Pancreas (tissue), 10 donors: ENCODE measurements at regions not wholly inside any gene's neighbourhood (a gene's known extent, or its start where the extent isn't known, plus 50 kb on each side); places are given as distances from the start of the nearest gene placed in this dataset.

ENCODE experiments used
- ATAC-seq, 4 donors: fragments of 200-7000 bp; cut with Tn5 transposase; one replicate each; pipeline versions ENCODE4 v1.8.0 to v1.9.1; 2020; ENCODE audit warnings: mild to moderate bottlenecking in 4 of 4, moderate library complexity in 4 of 4
- DNase-seq, 6 donors: peaks; one replicate each; pipeline ENCODE4 v3.0.0-alpha.2; 2020
- FAIRE-seq: peaks from 2 replicates; lab custom pipeline; 2012; peaks lifted over from hg19 to GRCh38; lab: Jason Lieb, UNC
- H3K27ac ChIP-seq, 4 donors: fragments of 200-600 bp; sonication (generic); 1 replicate in 3 of 4; 2 replicates in 1 of 4; pipeline versions ENCODE4 v1.5.0 to v1.8.0; 2020
- H3K27me3 ChIP-seq, 4 donors: fragments of 200-600 bp; one replicate each; pipeline ENCODE4 v1.8.0; 2021
- H3K36me3 ChIP-seq, 3 donors: fragments of 200-600 bp; sonication (generic) in 1 of 3; one replicate each; pipeline versions ENCODE4 v1.5.0 to v1.8.0; 2020 to 2021
- H3K4me1 ChIP-seq, 3 donors: fragments of 200-600 bp; one replicate each; pipeline ENCODE4 v1.8.0; 2021
- H3K4me3 ChIP-seq, 4 donors: fragments of 200-600 bp; sonication (generic) in 2 of 4; one replicate each; pipeline versions ENCODE4 v1.5.0 to v1.8.0; 2020 to 2021
- H3K9me3 ChIP-seq, 4 donors: fragments of 200-600 bp; one replicate each; pipeline ENCODE4 v1.8.0; 2021
- CTCF ChIP-seq, 4 donors: fragments of 200-600 bp; sonication (generic) in 3 of 4; IDR thresholded peaks; one replicate each; pipeline versions ENCODE4 v1.5.0 to v1.8.0; 2021; ENCODE audit warnings: antibody characterized with exemption in 4 of 4
- WGBS, 2 donors: extraction: QIAGEN DNeasy Blood & Tissue Kit; methylation state at CpG; one replicate each; pipeline ENCODE4 v1.1.7; 2013; 5-methylcytosine and 5-hydroxymethylcytosine counted together
- intact Hi-C, 3 donors: fragments of 100-400 bp; cut with DNase I; formaldehyde crosslinking; loops; one replicate each; pipeline versions ENCODE4 v1.11.1 to v1.14.2; 2022
- donor health status: healthy with polysubstance abuse.
- donor health status: DM: no; HTN: no; CAD: no; lungs with moderate emphysema.
- donor health status: DM: no; HTN: no; CAD: no.
- donor health status: control.
- donor health status: control.
- donor health status: Bipolar disorder and iron deficiency.
- donor health status: DM: yes; HTN: yes; CAD: no.
- donor health status: DM: no; HTN: no; CAD: no.
- donor health status: DM: no; HTN: no; CAD: no.
- donor health status: DM: yes; HTN: yes; CAD: no.

- Histone ChIP-seq H3K27me3 (no peaks in the 10 kb centered on the region), H3K4me3 (no peak overlapping the region), H3K9me3 (no peaks in the 10 kb centered on the region), H3K36me3 (no peaks in the 10 kb centered on the region), H3K4me1 (no peaks in the 10 kb centered on the region), H3K27ac (no peak overlapping the region)
- no peak for FAIRE-seq
- no peak for DNase-seq
- no peak for TF ChIP-seq CTCF (IDR thresholded peaks at IDR 0.05)
- intact Hi-C loops: no loop called here
- no peak for ATAC-seq
- WGBS, 2 donors: 62 to 68% methylated on average over 4 of the region's 4 CpGs
These were observed 60.7 kb upstream of the ZEB2 start for GRCh38 chr2:144580521-144581161.

- TF ChIP-seq CTCF (IDR thresholded peaks at IDR 0.05): no peak
- H3K4me1 ChIP-seq: no peaks in the 10 kb centered on the region
- DNase-seq: no peak
- no peaks in the 10 kb centered on the region for H3K9me3 ChIP-seq
- no peak overlapping the region for H3K27ac ChIP-seq
- no peak for ATAC-seq
- no peaks in the 10 kb centered on the region for H3K27me3 ChIP-seq
- FAIRE-seq: no peak
- WGBS, 2 donors: 88 to 90% methylated on average over 4 of the region's 4 CpGs
- intact Hi-C loops: no loop called here
- H3K4me3 ChIP-seq: no peak overlapping the region
- no peaks in the 10 kb centered on the region for H3K36me3 ChIP-seq
These were observed 59.6 kb upstream of the ZEB2 start for GRCh38 chr2:144579556-144579955.

DNA sequence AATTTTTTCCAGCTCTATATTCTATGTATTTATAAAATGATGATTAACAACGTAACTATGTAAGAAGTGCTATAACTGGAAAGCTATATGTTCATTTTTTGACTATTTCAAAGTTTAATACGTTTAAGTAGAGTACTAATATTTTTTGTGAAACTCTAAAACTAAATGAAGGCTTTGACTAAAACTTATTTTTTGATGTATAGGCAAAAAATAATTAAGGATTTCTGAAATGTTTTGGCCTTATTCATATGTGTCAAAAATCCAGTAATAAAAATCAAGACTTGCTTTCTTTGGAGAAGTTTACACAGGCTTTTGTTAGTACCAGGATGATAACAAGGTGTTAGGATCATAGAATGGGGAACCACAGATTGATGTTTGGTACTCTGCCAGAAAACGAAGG is 58.2 kb upstream of the ZEB2 start:
- ATAC-seq: no peak
- H3K4me3 ChIP-seq: no peak overlapping the region
- no peak for TF ChIP-seq CTCF (IDR thresholded peaks at IDR 0.05)
- H3K36me3 ChIP-seq: no peaks in the 10 kb centered on the region
- H3K9me3 ChIP-seq: no peaks in the 10 kb centered on the region
- no peaks in the 10 kb centered on the region for H3K27me3 ChIP-seq
- intact Hi-C loops: no loop called here
- H3K27ac ChIP-seq: no peak overlapping the region
- DNase-seq: no peak
- FAIRE-seq: no peak
- no peaks in the 10 kb centered on the region for H3K4me1 ChIP-seq
- WGBS, 2 donors: 68 to 73% methylated on average over 3 of the region's 3 CpGs

GRCh38 chr2:144572977-144573376 is 53.1 kb upstream of the ZEB2 start:
- Histone ChIP-seq H3K4me3 (no peak overlapping the region), H3K27me3 (no peaks in the 10 kb centered on the region), H3K4me1 (no peaks in the 10 kb centered on the region), H3K36me3 (no peaks in the 10 kb centered on the region), H3K9me3 (no peaks in the 10 kb centered on the region), H3K27ac (no peak overlapping the region)
- no peak for TF ChIP-seq CTCF (IDR thresholded peaks at IDR 0.05)
- ATAC-seq (no peak), DNase-seq (no peak), FAIRE-seq (no peak)
- intact Hi-C loops: no loop called here

DNA sequence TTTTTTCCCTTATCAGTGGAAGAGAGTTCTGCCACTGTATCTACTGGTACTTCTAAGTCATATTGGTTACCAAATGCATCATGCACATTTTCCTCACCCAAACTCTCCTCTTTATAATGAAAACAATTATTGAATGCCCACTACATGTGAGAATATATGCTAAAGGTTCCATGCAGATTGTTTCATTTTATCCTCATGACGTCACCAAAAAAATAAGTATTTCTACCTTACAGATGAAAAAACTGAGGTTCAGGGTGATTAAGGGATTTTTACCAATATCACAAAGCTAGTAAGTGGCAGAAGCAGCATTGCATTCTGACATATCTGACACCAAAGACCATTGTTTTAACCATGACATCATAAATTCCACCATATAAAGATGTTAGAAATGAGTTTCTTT is 51.9 kb upstream of the ZEB2 start:
- intact Hi-C loops: no loop called here
- H3K36me3 ChIP-seq: no peaks in the 10 kb centered on the region
- DNase-seq (no peak), FAIRE-seq (no peak), ATAC-seq (no peak)
- H3K4me3 ChIP-seq: no peak overlapping the region
- H3K9me3 ChIP-seq: no peaks in the 10 kb centered on the region
- H3K27ac ChIP-seq: no peak overlapping the region
- H3K27me3 ChIP-seq: no peaks in the 10 kb centered on the region
- WGBS, 2 donors: 78 to 89% methylated on average over 1 of the region's 1 CpG
- TF ChIP-seq CTCF (IDR thresholded peaks at IDR 0.05): no peak
- H3K4me1 ChIP-seq: no peaks in the 10 kb centered on the region
